Femur (tissue), 1 donor: ENCODE measurements at regions not wholly inside any gene's neighbourhood (a gene's known extent, or its start where the extent isn't known, plus 50 kb on each side); places are given as distances from the start of the nearest gene placed in this dataset.
"Not testable (repeated sequence)": the region's sequence is repeated elsewhere in the genome, so short reads cannot be mapped to it uniquely, and the experiment has no call there.

ENCODE experiments used
- DNase-seq: peaks from one replicate; pipeline ENCODE4 v3.0.0-alpha.2; 2017

DNA sequence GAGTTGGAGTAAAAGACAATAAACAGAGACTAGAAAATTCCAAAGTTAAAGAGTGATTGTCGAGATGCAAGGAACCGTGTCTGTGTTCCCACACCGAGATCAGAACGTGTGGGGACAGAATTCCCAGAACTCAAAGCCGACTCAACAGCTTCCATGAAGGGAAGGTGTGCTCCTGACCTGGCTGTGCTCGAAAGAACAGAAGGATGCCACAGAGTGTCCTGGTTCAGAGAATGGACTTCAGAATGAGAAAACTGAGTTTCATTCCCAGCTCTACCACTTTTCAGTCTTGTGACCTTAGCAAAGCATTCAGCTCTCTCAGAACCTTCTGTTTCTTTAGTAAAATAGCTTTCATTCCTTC is 420.0 kb upstream of the SLC30A5 start:
- no peak for DNase-seq

DNA sequence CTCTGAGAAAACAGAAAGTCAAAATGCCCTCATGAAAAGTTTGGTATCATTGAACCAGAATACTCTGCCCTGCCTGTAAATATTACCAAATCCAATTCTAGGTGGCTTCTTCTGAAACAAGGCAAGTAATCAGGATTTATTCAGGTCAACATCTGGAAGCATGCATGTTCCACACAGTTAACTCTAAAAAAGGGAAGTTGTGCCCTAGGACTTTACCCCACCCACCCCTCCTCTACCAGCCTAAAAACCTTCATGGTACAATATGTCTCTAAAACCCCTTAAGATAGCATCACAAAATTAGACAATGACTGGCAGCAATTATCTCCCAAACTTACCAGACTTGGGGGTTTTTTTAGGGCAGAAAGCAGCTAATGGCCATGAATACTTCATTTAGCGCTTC is 414.8 kb upstream of the SLC30A5 start:
- DNase-seq: no peak

GRCh38 chr5:68680366-68680765 is 413.4 kb upstream of the SLC30A5 start:
- DNase-seq: no peak

- no peak for DNase-seq
These were observed 411.9 kb upstream of the SLC30A5 start for GRCh38 chr5:68681929-68682328.

GRCh38 chr5:68682400-68683160 is 411.2 kb upstream of the SLC30A5 start:
- no peak for DNase-seq

DNA sequence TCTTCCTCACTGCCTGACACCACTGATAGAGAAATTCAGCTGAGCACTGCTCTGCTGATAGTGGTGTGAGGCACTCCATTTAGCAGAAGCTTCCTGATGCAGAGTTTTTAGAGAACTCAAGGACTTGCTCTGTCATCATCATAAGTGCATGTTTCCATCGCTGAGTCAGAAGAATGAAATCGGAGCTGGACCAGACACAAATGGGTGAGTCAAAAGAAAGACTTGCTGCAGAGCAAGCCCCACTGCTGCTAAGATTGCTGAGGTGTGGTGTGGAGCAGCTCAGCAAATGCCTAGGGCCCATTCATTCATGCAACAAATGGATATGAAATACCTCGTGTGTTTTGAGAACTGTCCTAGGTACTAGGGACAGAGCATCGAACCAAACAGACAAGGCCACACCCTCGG is 410.2 kb upstream of the SLC30A5 start:
- no peak for DNase-seq

- no peak for DNase-seq
These were observed 408.0 kb upstream of the SLC30A5 start for GRCh38 chr5:68685863-68686262.

DNA sequence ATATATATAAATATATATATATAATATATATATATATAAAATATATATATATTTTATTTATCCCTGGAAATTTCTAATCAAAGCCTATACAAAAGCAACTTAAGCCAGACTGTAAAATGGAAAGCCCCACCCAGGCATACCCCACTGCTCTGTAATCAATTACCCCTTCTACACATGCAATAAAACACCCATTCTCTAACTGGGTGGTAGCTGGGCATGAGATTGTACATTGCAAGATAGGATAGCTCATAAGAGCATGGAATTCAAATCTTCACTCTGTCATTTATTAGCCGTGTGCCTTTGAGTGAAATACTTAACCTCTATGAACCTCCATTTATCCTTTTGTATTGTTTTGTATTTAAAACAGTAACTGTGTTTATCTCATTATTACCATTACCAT is 405.3 kb upstream of the SLC30A5 start:
- no peak for DNase-seq

- no peak for DNase-seq
These were observed 404.8 kb upstream of the SLC30A5 start for GRCh38 chr5:68689010-68689409.

DNA sequence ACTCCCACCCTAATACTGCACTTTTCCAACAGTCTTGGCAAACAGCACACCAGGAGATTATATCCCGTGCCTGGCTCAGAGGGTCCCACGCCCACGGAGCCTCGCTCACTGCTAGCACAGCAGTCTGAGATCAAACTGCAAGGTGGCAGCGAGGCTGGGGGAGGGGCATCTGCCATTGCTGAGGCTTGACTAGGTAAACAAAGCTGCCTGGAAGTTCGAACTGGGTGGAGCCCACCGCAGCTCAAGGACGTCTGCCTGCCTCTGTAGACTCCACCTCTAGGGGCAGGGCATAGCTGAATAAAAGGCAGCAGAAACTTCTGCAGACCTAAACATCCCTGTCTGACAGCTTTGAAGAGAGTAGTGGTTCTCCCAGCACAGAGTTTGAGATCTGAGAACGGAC is 401.9 kb upstream of the SLC30A5 start:
- not testable (repeated sequence) for DNase-seq

- no peak for DNase-seq
These were observed 395.5 kb upstream of the SLC30A5 start for GRCh38 chr5:68698025-68698940.

GRCh38 chr5:68699966-68700365 is 393.8 kb upstream of the SLC30A5 start:
- DNase-seq: no peak

DNA sequence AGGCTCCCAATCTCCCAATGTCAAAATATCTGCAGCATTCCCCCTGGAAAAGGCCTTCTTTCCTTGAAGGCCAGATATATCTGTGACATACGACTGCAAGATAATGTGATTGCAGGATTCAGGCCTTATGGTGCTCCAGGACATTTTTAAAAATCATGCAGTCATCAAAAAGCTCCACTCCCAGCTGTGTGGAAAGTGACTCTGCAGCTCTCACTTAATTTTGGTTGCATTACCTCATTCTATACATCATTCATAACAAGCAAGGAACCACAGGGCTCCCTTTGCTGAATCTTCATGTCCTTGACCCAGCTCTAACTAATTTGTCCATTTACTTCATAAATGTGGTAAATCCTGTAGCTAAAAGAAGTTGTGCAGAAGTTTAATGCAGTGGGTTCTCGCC is 386.2 kb upstream of the SLC30A5 start:
- DNase-seq: no peak

GRCh38 chr5:68708156-68708841 is 385.5 kb upstream of the SLC30A5 start:
- DNase-seq: no peak

DNA sequence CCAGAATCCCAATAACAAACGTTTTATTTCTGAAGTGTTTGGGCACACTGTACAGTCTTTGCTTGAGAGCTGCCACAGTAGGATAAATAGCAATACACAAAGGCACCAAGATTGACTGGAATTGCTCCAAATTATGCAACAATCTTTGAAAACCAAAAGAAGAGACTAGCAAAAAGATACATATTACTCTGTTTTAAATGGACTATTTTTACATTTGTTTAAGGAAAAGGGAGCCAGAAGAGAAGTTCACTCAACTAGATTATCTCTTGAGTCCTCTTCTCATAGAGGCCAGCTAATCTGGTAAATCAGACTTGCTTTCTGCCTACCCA is 385.0 kb upstream of the SLC30A5 start:
- DNase-seq: no peak

DNA sequence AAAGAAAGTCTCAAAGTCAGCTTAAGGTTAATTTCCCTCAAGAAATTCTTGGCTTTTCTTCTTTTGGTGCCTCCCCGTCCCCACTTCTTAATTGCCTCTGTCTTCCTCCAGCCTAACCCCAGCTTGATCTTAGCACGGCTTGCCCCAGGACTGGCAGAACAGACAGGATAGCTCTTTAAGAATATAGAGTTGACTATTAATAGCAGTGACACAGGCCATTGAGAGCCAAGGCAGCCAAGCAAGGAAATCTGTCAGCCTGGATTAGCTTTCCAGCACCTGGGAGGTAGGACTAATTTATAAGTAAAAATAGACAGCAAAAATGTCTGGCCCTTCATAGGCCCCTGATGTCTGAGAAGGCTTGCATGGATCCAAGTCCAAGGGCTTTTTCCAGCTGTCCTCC is 384.6 kb upstream of the SLC30A5 start:
- DNase-seq: peak; percentile 61

DNA sequence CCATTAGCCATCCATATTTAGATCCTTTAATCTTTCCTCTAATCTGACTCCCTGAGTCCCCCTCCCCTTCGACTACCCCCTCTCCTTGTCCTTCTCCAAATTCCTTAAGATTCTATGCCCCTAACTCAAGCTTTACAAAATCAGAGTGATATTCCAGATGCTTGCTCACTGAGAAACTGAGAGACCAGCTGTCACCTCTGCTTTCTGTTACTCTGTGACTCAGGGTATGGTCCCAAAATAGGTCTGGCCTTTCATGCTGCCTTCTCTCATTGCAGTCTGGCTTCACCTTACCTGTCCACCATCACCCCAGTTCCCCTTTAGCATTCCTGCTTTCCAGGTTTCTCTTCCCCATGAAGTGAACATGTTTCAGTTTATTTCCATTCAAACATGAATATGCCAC is 383.3 kb upstream of the SLC30A5 start:
- no peak for DNase-seq

- DNase-seq: no peak
These were observed 382.3 kb upstream of the SLC30A5 start for GRCh38 chr5:68711293-68712200.

GRCh38 chr5:68714810-68715209 is 379.0 kb upstream of the SLC30A5 start:
- no peak for DNase-seq

DNA sequence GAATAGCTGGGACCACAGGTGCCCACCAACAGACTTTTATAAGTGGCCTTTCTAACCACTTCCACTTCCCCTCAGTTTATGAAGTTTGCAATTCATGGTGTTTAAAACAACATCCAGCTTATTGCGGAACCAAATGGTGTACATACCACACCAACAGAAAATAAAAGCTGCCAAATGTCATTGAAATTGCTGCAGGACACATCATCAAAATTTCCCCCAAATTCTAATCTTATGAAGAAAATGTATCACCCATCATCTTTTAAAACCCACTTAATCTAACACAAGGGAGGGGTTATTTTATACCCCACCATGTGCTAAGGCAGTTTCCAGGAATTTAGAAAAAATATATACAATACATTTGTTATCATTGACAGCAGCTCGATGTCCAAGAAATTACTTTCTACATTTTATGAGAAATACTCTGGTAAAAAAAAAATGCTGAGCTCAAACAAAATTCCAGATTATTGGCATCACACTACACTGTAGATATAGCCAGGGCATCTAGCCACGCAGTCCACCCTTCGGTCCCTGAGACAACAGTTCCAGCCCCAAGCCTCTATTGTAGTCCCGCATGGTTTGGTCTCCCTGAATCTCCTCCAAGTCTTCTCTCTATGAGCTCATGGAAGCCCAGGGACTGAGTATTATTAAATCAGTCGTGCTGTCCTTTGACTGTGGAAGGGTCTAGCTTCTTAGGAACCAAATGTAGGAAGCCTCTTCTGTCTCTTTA is 372.8 kb upstream of the SLC30A5 start:
- no peak for DNase-seq

DNA sequence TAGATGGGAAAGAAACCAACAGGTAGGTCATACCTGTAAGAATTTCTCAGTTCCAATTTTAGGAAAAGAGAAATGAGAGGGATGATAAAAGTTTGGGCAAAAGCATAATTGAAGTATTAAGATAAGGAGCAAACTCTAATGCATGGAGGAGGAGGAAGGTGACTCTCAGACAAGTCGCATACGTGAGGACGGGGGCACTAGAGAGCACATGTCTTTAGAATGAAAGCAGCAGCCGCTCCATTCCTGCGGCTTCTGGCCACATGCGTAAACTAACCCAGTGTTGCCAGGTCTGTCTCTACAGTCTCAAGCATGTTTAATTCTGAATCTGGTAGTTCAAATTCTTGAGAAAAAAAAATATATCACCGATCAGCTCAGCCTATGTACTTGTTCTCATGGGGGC is 371.5 kb upstream of the SLC30A5 start:
- DNase-seq: no peak
